Dermis blood vessel endothelial cell (primary cell): ENCODE measurements at regions not wholly inside any gene's neighbourhood (a gene's known extent, or its start where the extent isn't known, plus 50 kb on each side); places are given as distances from the start of the nearest gene placed in this dataset.

Source experiments
- DNase-seq: peaks from one replicate; pipeline ENCODE4 v3.0.0; 2010

DNA sequence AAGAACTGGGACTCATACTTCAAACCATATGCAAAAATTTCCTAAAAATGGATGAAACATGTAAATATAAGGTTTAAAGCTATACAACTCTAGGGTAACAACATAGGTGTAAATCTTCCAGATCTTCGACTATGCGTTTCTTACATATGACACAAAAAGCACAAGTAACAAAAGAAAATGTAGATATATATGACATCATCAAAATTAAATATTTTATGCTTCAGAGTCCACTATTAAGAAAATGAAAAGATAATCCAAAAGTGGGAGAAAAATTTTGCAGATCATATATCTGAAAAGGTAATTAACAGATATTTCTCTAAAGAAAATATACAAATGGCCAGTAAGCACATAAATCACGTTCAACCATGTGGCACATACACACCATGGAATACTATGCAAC is 164.2 kb upstream of the ACTRT1 start:
- no peak for DNase-seq

GRCh38 chrX:128165884-128166408 is 113.7 kb upstream of the ACTRT1 start:
- no peak for DNase-seq

DNA sequence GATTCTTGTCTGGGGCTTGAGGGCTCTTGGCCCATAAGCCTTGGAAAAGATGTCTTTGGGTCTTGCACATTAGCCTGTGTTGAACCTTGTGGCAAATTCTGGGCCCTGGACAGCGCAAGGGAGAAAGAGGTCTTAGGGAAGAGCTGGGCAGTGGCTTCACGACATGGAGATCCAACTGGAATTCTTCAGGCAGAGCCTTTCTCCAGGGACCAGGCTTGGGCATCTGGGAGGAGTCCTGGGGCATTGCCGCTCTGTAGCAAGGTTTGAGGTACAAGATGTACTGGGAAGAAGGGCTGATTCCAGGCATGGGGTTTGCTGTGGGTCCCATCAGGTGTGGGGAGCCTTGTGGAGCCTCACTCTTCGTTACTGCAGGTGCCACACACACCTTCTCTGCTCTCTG is 104.0 kb upstream of the ACTRT1 start:
- no peak for DNase-seq

GRCh38 chrX:128142745-128143144 is 90.5 kb upstream of the ACTRT1 start:
- DNase-seq = no peak

DNA sequence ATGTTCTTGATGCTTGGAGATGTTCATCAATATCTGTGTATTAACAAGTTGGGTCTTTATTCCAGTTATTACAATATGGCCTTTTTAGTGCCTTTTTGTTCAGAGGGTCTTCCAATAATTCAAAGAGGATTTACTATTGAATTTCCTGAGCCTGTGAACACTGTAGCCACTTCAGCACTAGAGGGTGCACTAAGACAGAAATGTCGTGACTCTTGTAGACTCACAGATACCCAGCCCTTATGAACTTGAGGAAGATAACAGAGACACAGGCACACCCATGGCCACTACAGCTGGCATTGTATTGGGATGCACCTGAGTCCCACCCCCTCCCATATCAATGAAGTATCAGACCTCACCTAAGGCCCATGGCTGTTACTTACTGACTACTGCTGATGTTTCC is 54.4 kb upstream of the ACTRT1 start:
- peak; percentile 29 for DNase-seq

- DNase-seq = no peak
Measured at GRCh38 chrX:128105659-128106058, 53.5 kb upstream of the ACTRT1 start.
